SW 1271 (cell line): ENCODE measurements at regions not wholly inside any gene's neighbourhood (a gene's known extent, or its start where the extent isn't known, plus 50 kb on each side); places are given as distances from the start of the nearest gene placed in this dataset.

Source experiments
- DNase-seq, 2 experiments: peaks; one replicate each; lab custom pipeline; 2025; lab: John Stamatoyannopoulos, UW

DNA sequence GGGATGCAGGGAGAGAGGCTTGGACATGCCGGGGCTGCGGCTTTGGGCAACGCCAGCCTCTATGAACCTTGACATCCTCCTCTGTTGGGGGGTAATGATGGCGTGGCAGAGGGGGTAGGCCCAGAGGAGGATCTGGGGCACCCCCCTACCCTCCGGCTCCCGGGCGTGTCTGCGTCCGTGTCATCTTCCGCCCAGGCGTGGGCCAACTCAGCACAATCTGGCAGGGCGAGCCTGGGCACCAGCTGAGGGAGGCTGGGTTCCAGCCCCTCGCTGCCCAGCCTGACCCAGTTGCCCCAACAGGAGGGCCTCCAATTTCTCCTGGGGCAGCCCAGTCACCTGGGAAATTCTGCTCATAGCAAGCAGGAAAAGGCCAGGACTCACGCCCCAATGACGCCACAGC, 62.9 kb upstream of the IL17B start:
- no peak for DNase-seq

DNA sequence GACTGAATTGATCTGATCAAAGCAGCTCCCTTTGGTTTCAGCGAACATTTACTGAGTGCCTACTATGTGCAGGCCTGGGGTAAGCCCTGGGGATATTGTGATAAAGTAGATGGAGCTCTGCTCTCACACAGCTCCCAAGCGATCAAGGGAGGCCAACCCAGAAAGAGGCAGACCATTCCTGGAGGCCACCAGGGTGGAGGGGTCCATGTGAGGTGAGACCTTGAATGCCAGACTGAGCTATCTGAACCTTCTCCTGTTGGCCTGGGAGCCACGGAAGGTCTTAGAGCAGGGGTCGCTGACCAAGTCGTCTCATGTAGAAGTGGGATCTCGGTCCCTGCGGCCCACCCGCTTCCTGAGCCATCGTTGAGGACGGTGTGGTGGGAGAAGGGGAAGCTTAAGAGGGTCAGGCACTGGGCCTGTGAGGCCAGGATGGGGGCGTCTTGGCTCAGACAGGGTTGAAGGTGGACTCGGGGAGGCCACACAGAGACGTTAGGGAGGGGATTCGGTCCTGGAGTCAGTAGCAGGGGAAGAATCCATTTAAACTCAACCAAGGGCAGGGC, 62.2 kb upstream of the IL17B start:
- no peak for DNase-seq

DNA sequence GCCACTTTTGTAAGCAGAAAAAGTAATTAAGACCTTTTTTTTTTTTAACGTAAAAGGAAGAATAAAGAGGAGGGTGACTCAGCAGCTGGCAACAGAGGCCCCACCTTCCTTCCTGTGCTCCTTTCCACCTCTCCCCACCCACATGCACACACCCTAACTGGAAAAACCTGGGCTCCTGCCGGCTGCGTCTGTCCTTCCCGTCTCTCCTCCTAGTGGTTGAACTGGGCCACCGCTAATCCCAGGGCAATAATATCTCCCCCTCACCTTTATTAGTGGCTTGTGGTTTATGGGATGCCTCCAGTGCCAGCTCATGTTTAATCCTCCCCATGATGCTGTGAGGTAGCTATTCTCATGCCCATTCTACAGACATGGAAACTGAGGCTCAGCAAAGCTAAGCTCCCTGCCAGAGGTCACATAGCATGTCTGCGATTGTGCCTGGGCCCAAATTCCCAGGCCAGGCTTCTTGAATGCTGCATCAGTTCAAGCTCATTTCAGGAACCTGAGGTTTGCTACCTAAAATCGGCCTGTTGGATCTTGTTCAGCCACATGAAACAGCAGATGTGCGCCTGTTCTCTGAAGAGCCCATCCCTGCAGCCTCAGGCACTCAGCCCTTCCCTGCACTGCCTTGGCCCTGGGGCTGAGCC, 60.9 kb upstream of the IL17B start:
- DNase-seq, result peak in 1 of 2 experiments; percentile 41

DNA sequence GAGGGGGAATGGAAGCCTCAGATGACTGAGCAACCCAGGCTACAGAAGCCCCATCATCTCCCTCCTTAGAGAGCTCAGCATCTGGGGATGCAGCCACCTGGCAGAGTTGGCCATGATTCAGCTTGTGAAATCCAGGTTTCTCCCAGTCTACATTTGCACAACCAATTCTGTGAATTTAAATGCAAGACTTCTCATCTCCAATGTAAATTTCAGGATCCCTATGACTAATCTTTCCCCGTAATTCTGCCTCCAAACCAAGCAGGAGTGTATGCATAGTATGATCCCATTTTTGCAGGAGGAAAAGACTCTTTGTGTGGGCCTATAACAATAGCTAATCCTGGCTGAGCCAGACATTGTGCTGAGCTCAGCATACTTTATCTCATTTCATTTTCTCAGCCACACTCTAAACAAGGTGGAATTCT, 59.6 kb upstream of the IL17B start:
- no peak for DNase-seq

DNA sequence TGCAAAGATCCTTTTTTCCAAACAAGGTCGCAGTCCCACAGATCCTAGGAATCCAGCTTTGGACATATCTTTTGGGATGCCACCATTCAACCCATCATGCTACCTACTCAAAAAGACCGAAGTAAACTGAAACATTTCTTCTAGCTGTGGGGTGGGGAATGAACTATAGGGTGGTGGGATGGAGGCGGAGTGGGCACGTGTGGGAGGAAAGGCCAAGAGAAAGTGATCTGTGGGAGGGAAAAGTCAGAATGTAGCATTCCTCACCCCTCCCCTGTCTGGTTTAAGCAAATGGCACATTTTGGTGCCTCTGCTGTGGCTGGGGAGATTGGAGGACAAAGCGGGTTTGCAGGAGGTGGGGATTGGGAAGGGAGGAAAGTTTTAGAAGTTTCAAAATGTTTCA, 59.2 kb upstream of the IL17B start:
- DNase-seq, result no peak

DNA sequence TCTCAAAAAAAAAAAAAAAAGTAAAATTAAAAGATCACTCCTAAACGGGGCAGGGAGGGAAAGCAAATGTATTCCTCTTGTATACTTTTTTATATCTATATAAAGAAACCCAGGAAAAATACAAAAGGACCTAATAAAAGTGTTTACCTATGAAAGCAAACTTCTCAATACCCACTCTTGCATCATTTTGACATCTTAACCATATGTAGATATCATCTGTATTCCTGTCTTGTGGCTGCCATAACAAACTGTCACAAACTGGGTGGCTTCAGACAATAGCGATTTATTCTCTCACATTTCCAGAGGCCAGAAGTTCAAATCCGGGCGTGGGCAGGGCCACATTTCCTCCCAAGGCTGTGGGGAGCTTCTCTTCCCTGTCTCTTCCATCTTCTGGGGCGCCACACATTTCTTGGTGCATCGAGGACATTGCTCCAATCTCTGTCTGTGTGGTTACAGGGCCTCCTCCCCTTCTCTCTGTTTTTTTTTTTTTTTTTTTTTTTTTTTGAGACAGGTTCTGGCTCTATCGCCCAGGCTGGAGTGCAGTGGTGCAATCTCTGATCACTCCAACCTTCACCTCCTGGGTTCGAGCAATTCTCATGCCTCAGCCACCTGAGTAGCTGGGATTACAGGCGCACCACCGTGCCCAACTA, 58.4 kb upstream of the IL17B start:
- DNase-seq, result no peak

DNA sequence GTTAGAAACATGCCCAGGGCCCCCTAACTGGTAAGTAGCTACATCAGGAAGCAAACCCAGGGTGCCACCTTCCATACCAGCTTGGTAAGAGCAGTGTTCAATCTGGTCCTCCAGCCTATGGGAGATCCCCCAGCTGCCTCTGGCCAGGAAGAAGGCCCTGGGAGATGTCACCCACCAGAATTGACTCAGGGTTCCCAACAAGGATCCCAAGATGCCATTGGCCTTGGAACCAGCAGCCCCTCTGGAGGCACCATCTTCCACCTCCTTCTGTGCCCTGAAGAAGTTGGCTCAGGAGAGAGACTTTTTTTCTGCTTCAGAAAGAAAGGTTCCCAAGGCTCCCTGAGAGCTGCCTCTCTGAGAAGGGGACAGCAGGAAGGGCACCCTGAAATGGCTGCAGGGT, 56.6 kb upstream of the IL17B start:
- DNase-seq, result no peak

DNA sequence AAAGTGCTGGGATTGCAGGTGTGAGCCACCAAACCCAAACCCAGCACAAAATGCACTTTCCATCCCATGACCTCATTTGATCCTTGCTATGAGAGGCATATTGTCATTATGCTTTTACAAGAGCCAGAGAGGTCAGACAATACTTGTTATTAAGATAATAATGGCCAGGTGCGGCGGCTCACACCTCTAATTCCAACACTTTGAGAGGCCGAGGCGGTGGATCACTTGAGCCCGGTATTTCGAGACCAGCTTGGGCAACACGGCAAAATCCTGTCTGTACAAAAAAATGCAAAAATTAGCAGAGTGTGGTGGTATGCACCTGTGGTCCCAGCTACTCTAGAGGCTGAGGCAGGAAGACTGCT, 55.9 kb upstream of the IL17B start:
- DNase-seq, result no peak

DNA sequence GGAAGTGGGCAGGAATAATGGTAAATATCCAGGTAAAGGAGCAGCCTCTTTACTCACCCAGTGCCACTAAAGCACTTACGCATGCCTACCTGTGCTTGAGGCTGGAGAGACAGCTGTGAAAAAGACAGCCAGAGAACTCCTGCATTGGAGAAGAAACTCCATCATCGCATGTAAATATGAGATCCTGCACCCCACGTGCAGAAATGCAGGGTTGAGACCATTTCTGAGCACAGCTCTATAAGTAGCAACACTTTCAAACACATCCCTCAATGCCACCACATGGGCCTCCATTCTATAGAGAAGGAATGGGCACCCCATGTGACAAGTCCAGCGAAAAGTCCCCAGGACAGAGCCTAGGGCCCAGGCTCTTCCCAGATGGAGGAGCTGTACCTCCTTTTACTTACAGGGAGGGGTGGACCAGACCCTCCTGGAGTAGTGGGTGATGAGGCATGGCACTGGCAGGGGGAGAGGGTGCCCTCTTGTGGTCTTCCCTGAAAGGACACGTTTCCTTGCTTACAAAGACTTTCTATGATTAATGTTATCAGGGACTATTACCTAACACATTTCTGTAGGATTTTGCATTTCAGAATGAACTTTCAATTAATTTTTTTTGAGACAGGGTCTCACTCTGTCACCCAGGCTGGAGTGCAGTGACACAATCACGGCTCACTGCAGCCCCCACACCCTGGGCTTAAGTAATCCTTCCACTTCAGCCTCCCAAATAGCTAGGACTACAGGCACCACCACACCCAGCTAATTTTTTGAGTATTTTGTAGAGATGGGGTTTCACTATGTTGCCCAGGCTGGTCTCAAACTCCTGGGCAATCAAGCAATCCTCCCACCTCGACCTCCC, 55.3 kb upstream of the IL17B start:
- DNase-seq, result peak in 1 of 2 experiments; percentile 58

DNA sequence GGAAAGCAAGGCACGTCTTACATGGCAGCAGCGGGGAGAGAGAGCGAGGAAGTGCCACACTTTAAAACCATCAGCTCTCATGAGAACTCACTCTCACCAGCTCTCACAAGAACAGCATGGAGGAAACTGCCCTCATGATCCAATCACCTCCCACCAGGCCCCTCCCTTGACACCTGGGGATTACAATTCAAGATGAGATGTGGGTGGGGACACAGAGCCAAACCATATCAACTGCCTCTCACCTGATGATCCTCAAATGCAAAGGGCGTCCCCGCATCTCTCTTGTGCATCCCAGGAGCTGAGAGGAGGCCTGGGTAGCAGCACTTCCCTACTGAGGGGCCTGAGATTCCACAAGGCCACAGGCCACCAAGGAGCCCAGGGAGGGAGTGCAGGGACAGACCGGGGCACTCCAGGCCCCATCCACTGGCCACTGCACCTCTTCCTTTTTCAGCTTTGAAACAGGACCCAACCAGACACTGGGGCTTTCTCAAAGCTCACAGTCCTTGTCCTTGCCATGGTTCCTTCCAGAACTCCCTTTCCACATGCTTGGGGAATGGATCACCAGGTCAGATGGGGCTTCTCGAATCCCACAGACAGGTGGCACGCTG, 54.5 kb upstream of the IL17B start:
- no peak for DNase-seq

DNA sequence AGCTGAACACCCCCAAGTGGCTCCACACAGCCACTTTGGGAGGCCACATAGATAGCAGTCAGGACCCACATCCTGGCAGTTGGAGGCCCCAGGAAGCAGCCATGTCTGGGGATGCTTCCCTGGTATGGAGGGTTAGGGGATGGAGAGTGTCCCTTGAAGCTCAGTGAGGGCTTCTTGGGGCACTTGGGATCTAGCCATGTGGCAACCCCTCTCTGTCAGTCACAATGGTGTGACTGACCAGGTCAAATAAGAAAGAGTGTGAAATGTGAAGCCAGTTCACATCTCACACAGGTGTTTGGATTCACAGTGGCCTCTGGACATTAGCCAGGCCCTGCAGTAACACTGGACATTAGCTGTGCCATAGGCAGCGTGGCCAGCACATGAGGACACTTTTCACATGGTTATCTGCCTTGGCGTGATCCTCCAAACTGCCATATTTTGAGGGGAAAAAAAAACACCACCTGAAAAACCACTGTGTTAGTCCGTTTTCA, 53.9 kb upstream of the IL17B start:
- no peak for DNase-seq

DNA sequence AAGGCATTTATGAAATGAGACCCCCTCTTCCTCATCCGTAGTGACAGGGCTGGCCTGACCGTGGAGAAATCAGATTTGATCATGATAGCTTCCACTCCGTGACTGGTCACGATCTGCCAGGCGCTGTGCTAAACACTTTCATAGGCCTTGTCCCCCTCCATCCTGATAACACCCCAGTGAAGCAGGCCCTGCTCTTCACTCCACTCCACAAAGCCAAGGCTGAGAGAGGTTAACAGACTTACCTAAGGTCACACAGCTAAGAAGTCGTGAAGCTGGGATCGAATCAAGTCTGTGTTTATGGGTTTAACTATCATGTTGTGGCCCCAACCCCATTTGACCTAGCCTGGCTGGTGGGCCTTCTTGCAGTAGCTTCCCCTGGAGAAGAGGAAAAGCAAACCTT, 53.3 kb upstream of the IL17B start:
- no peak for DNase-seq

DNA sequence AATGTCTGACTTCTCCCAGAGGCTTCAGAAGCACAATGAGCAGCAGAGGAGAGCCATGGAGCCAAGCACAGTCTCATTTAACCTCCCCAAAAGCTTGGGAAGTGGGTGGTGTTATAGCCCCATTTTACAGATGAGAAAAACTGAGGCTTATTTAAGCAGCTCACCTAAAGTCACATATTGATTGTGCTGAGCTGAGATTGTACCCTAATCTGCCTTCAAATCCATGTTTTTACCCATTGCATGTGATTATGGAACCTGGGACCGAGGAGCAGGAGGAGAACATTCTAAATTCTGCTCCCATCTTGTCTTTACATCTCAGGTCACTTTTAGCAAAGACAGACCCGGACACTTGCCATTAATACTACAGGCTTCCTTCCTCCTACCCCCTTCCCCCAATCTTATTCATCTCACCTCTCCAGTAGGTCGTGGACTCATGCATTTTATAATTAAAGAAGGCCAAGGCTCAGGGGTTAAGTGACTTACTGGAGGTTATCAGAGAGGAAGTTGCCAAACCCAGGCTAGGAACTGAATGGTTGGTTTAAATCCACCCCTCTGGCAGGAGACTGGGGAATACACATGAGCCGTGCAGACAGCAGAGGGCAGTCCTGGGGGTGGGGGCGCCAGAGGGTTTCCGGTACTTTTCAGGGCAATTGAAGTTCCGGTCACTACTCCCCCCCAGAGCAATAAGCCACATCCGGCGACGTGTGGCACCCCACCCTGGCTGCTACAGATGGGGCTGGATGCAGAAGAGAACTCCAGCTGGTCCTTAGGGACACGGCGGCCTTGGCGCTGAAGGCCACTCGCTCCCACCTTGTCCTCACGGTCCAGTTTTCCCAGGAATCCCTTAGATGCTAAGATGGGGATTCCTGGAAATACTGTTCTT, 51.0 kb upstream of the IL17B start:
- DNase-seq, result peak in 1 of 2 experiments; percentile 24
